ENCODE measurements at regions not wholly inside any gene's neighbourhood (a gene's known extent, or its start where the extent isn't known, plus 50 kb on each side); places are given as distances from the start of the nearest gene placed in this dataset.

- TF ChIP-seq POLR2A (IDR thresholded peaks at IDR 0.05): no peak
- no peak for TF ChIP-seq CTCF (IDR thresholded peaks at IDR 0.05)
- TF ChIP-seq POLR2AphosphoS5 (IDR thresholded peaks at IDR 0.05): no peak
These were observed 1280.2 kb upstream of the C9orf72 start for GRCh38 chr9:28853477-28853876.

Measured in prostate gland (tissue), 2 donors.